CD14-positive monocyte (primary cell): ENCODE measurements at regions not wholly inside any gene's neighbourhood (a gene's known extent, or its start where the extent isn't known, plus 50 kb on each side); places are given as distances from the start of the nearest gene placed in this dataset.

Experiments used
- DNase-seq, 3 donors: peaks; one replicate each; pipeline ENCODE4 v3.0.0-alpha.2; 2011 to 2022
- H2AFZ ChIP-seq: 2 replicates; pipeline ENCODE4 v1.6.0; 2012; ENCODE audit warnings: mild to moderate bottlenecking, low read depth, low read length, inconsistent platforms; ENCODE audit not compliant: insufficient read depth, poor library complexity, severe bottlenecking
- H3K27ac ChIP-seq, 2 donors: 1 replicate in 1 of 2; 2 replicates in 1 of 2; pipeline ENCODE4 v1.5.1; 2012 to 2013; ENCODE audit warnings: low read length in 2 of 2, control low read depth in 1 of 2, inconsistent platforms in 1 of 2, low read depth in 1 of 2, mild to moderate bottlenecking in 1 of 2
- H3K27me3 ChIP-seq, 2 donors: one replicate each; pipeline versions ENCODE4 v1.6.0 to v1.6.1; 2011 to 2013; ENCODE audit warnings: low read length in 2 of 2; ENCODE audit not compliant: control insufficient read depth in 2 of 2, insufficient read depth in 2 of 2
- H3K36me3 ChIP-seq, 2 donors: replicated peaks in 1 of 2; 1 replicate in 1 of 2; 2 replicates in 1 of 2; pipeline versions ENCODE4 v1.5.1 to v1.6.1; 2012 to 2013; ENCODE audit warnings: low read length in 2 of 2, control low read depth in 1 of 2, inconsistent platforms in 1 of 2, mild to moderate bottlenecking in 1 of 2; ENCODE audit not compliant: insufficient read depth in 2 of 2, control insufficient read depth in 1 of 2
- H3K4me1 ChIP-seq, 2 donors: 1 replicate in 1 of 2; 2 replicates in 1 of 2; pipeline versions ENCODE4 v1.5.1 to v1.6.1; 2012 to 2013; ENCODE audit warnings: low read length in 2 of 2, control low read depth in 1 of 2, inconsistent platforms in 1 of 2, mild to moderate bottlenecking in 1 of 2, moderate library complexity in 1 of 2; ENCODE audit not compliant: insufficient read depth in 2 of 2, control insufficient read depth in 1 of 2
- H3K4me2 ChIP-seq: replicated peaks from 2 replicates; pipeline ENCODE3; 2012; ENCODE audit warnings: low read length, moderate library complexity, mild to moderate bottlenecking; ENCODE audit not compliant: poor library complexity, severe bottlenecking; ENCODE audit errors: extremely low read depth
- H3K4me3 ChIP-seq, 3 experiments: fragments of 200-600 bp in 1 of 3; sonication (generic) in 1 of 3; replicated peaks in 1 of 3; 1 replicate in 2 of 3; 2 replicates in 1 of 3; pipeline ENCODE4 v1.5.1; 2011 to 2013; ENCODE audit warnings: low read length in 3 of 3, mild to moderate bottlenecking in 3 of 3, control low read depth in 2 of 3, low read depth in 2 of 3, inconsistent platforms in 1 of 3, moderate library complexity in 1 of 3
- H3K79me2 ChIP-seq: 2 replicates; pipeline ENCODE4 v1.6.0; 2012; ENCODE audit warnings: mild to moderate bottlenecking, control low read depth, inconsistent platforms, low read length, moderate library complexity; ENCODE audit not compliant: insufficient read depth
- H3K9ac ChIP-seq: 2 replicates; pipeline ENCODE4 v1.6.0; 2017; ENCODE audit warnings: low read length, mild to moderate bottlenecking; ENCODE audit not compliant: insufficient read depth, poor library complexity, severe bottlenecking
- H3K9me3 ChIP-seq, 2 donors: replicated peaks in 1 of 2; 1 replicate in 1 of 2; 2 replicates in 1 of 2; pipeline versions ENCODE4 v1.5.1 to v1.6.1; 2012 to 2013; ENCODE audit warnings: low read length in 2 of 2, control low read depth in 1 of 2; ENCODE audit not compliant: control insufficient read depth in 1 of 2, insufficient read depth in 1 of 2
- H4K20me1 ChIP-seq: 2 replicates; pipeline ENCODE4 v1.6.0; 2012; ENCODE audit warnings: mild to moderate bottlenecking, low read length, control low read depth, moderate library complexity; ENCODE audit not compliant: insufficient read depth
- H3K27ac Mint-ChIP-seq, 7 donors: one replicate each; pipeline ENCODE4 v1.8.0; 2020; ENCODE audit warnings: mild to moderate bottlenecking in 7 of 7, mixed read lengths in 7 of 7, moderate library complexity in 6 of 7, inconsistent platforms in 2 of 7
- H3K27me3 Mint-ChIP-seq, 3 donors: one replicate each; pipeline ENCODE4 v1.8.0; 2021 to 2022; ENCODE audit warnings: low read depth in 3 of 3, mild to moderate bottlenecking in 3 of 3, mixed read lengths in 3 of 3, moderate library complexity in 3 of 3, inconsistent platforms in 1 of 3
- H3K36me3 Mint-ChIP-seq, 2 donors: one replicate each; pipeline ENCODE4 v1.8.0; 2020; ENCODE audit warnings: mixed read lengths in 2 of 2, inconsistent platforms in 1 of 2, mild to moderate bottlenecking in 1 of 2
- H3K4me1 Mint-ChIP-seq: one replicate; pipeline ENCODE4 v1.8.0; 2020; ENCODE audit warnings: mild to moderate bottlenecking, mixed read lengths
- H3K4me3 Mint-ChIP-seq, 2 donors: one replicate each; pipeline ENCODE4 v1.8.0; 2020; ENCODE audit warnings: mild to moderate bottlenecking in 2 of 2, mixed read lengths in 2 of 2, moderate library complexity in 1 of 2
- H3K9me3 Mint-ChIP-seq, 7 donors: one replicate each; pipeline ENCODE4 v1.8.0; 2020 to 2022; ENCODE audit warnings: mixed read lengths in 7 of 7, mild to moderate bottlenecking in 6 of 7, moderate library complexity in 6 of 7, inconsistent platforms in 2 of 7
- WGBS: methylation state at CpG from one replicate; pipeline ENCODE4 v1.1.5; 2013; ENCODE audit warnings: missing lambda C conversion rate; ENCODE audit not compliant: insufficient coverage; 5-methylcytosine and 5-hydroxymethylcytosine counted together
- intact Hi-C, 2 donors: fragments of 100-400 bp; cut with micrococcal nuclease; formaldehyde crosslinking; loops; one replicate each; pipeline versions ENCODE4 v1.15.0 to v1.15.1; 2023
- TF ChIP-seq, protein P1 (sequence below): fragments of 200-600 bp; IDR thresholded peaks from one replicate; pipeline ENCODE4 v1.8.0; 2022; ENCODE audit warnings: antibody characterized with exemption, mild to moderate bottlenecking

DNA sequence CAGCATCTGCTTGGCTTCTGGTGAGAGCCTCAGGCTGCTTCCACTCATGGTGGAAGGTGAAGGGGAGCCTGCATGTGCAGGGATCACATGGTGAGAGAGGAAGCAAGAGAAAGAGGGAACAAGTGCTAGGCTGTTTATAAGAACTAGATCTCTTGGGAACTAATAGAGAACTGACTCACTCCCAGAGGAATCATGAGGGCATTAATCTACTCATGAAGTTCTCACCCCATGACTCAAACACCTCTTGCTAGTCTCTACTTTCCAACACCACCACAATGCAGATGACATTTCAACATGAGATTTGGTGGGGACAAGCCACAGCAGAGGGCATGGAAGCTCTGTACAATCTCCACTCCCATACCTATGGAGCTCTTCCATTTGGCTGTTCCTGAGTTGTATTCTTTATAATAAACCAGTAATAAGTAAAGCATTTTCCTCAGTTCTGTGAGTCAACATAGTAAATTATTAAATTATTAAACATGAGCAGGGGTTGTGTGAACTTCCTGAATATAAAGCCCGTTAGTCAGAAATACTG is 524.1 kb upstream of the NRSN1 start:
- no peak for DNase-seq
- H3K79me2 ChIP-seq = no peaks in the 10 kb centered on the region
- H3K27ac ChIP-seq = no peak overlapping the region
- H4K20me1 ChIP-seq = no peaks in the 10 kb centered on the region
- Mint-ChIP-seq H3K4me3 (no peak overlapping the region), H3K9me3 (peaks cover 2 to 20% (median 5%) of the 10 kb centered on the region in 7 donors), H3K4me1 (no peaks in the 10 kb centered on the region), H3K36me3 (no peaks in the 10 kb centered on the region), H3K27ac (no peak overlapping the region), H3K27me3 (no peaks in the 10 kb centered on the region)
- no peak overlapping the region for H3K4me3 ChIP-seq
- H3K36me3 ChIP-seq = no peaks in the 10 kb centered on the region
- H2AFZ ChIP-seq = no peak overlapping the region
- TF ChIP-seq, protein P1, sequence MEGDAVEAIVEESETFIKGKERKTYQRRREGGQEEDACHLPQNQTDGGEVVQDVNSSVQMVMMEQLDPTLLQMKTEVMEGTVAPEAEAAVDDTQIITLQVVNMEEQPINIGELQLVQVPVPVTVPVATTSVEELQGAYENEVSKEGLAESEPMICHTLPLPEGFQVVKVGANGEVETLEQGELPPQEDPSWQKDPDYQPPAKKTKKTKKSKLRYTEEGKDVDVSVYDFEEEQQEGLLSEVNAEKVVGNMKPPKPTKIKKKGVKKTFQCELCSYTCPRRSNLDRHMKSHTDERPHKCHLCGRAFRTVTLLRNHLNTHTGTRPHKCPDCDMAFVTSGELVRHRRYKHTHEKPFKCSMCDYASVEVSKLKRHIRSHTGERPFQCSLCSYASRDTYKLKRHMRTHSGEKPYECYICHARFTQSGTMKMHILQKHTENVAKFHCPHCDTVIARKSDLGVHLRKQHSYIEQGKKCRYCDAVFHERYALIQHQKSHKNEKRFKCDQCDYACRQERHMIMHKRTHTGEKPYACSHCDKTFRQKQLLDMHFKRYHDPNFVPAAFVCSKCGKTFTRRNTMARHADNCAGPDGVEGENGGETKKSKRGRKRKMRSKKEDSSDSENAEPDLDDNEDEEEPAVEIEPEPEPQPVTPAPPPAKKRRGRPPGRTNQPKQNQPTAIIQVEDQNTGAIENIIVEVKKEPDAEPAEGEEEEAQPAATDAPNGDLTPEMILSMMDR = no peak
- no peak overlapping the region for H3K9ac ChIP-seq
- H3K4me2 ChIP-seq = no peak overlapping the region
- intact Hi-C loops = no loop called here
- H3K9me3 ChIP-seq = peaks cover 0 to 10% of the 10 kb centered on the region in 2 donors
- H3K4me1 ChIP-seq = no peaks in the 10 kb centered on the region
- no peaks in the 10 kb centered on the region for H3K27me3 ChIP-seq
- WGBS = 50% methylated on average over 1 of the region's 1 CpG

DNA sequence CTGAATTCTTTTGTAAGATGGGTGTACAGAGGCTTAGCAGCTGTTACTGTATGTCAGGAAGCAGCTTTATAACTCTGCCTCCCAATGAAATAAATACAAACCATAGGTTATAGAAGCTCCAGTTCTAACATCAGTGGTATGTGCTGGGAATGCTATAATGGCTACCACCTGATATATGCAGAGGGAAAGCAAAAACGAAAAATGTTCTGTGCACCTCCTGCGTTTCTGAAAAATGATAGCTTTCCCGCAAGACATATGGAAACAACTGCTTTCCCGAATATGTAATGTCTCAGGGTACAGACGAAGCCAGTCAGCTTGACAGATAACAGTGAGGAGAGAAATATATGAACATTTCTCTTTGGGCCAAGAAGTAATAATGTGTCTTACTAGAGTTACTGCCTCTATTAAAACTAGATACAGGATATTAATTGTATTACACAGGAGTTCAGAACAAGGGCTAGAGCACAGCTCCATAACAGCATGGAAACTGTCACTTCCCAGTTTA is 517.0 kb upstream of the NRSN1 start:
- intact Hi-C loops = no loop called here
- H3K79me2 ChIP-seq = no peaks in the 10 kb centered on the region
- H3K4me3 ChIP-seq = no peak overlapping the region
- Mint-ChIP-seq H3K27ac (no peak overlapping the region), H3K27me3 (no peaks in the 10 kb centered on the region), H3K4me1 (no peaks in the 10 kb centered on the region), H3K9me3 (peaks cover 2 to 15% (median 4%) of the 10 kb centered on the region in 7 donors), H3K36me3 (no peaks in the 10 kb centered on the region), H3K4me3 (no peak overlapping the region)
- H3K4me1 ChIP-seq = no peaks in the 10 kb centered on the region
- no peak overlapping the region for H3K4me2 ChIP-seq
- no peaks in the 10 kb centered on the region for H3K27me3 ChIP-seq
- DNase-seq = no peak
- WGBS = 84% methylated on average over 3 of the region's 5 CpGs
- H3K9ac ChIP-seq = no peak overlapping the region
- TF ChIP-seq, protein P1 = no peak
- no peak overlapping the region for H3K27ac ChIP-seq
- H4K20me1 ChIP-seq = no peaks in the 10 kb centered on the region
- no peak overlapping the region for H2AFZ ChIP-seq
- H3K36me3 ChIP-seq = no peaks in the 10 kb centered on the region
- peaks cover 4 to 6% of the 10 kb centered on the region in 2 donors for H3K9me3 ChIP-seq
